Upper lobe of left lung (tissue), 6 donors: ENCODE measurements at regions not wholly inside any gene's neighbourhood (a gene's known extent, or its start where the extent isn't known, plus 50 kb on each side); places are given as distances from the start of the nearest gene placed in this dataset.
"Not testable (repeated sequence)": the region's sequence is repeated elsewhere in the genome, so short reads cannot be mapped to it uniquely, and the experiment has no call there.

ENCODE experiments used
- ATAC-seq, 2 donors: fragments of 200-7000 bp; cut with Tn5 transposase; one replicate each; pipeline ENCODE4 v1.9.1; 2022; ENCODE audit warnings: mild to moderate bottlenecking in 2 of 2, moderate library complexity in 2 of 2; ENCODE audit not compliant: low FRiP score in 2 of 2
- DNase-seq, 2 donors: peaks; one replicate each; pipeline ENCODE4 v3.0.0-alpha.2; 2019 to 2020
- H3K27ac ChIP-seq, 4 donors: fragments of 200-600 bp; sonication (generic); one replicate each; pipeline ENCODE4 v1.5.1; 2016 to 2019
- H3K27me3 ChIP-seq, 4 donors: fragments of 200-600 bp; sonication (generic); one replicate each; pipeline ENCODE4 v1.5.1; 2017 to 2019
- H3K36me3 ChIP-seq, 4 donors: fragments of 200-600 bp; sonication (generic); one replicate each; pipeline ENCODE4 v1.5.1; 2016 to 2019
- H3K4me1 ChIP-seq, 4 donors: fragments of 200-600 bp; sonication (generic); one replicate each; pipeline ENCODE4 v1.5.1; 2018 to 2019
- H3K4me3 ChIP-seq, 4 donors: fragments of 200-600 bp; sonication (generic); one replicate each; pipeline ENCODE4 v1.5.1; 2017 to 2019; ENCODE audit warnings: mild to moderate bottlenecking in 2 of 4, moderate library complexity in 1 of 4
- H3K9me3 ChIP-seq, 4 donors: fragments of 200-600 bp; sonication (generic); one replicate each; pipeline ENCODE4 v1.5.1; 2018 to 2019
- EP300 ChIP-seq, 4 donors: sonication (generic); formaldehyde crosslinking; IDR thresholded peaks; one replicate each; pipeline ENCODE4 v1.5.1; 2017; ENCODE audit warnings: antibody characterized with exemption in 4 of 4, control low read depth in 2 of 4
- POLR2A ChIP-seq, 4 donors: fragments of 450-650 bp; IDR thresholded peaks; one replicate each; pipeline ENCODE4 v1.5.1; 2016 to 2017; ENCODE audit warnings: antibody characterized with exemption in 4 of 4, mild to moderate bottlenecking in 2 of 4
- POLR2AphosphoS5 ChIP-seq, 2 donors: sonication (generic); formaldehyde crosslinking; IDR thresholded peaks; one replicate each; pipeline ENCODE4 v1.5.1; 2017; ENCODE audit warnings: antibody characterized with exemption in 2 of 2
- WGBS, 2 donors: methylation state at CpG; one replicate each; pipeline ENCODE4 v1.1.5; 2017 to 2018; 5-methylcytosine and 5-hydroxymethylcytosine counted together
- TF ChIP-seq, protein P1 (sequence below), 6 experiments: fragments of 450-650 bp in 4 of 6; fragments of 200-600 bp in 2 of 6; sonication (generic) in 2 of 6; IDR thresholded peaks; one replicate each; pipeline ENCODE4 v1.5.1; 2016 to 2019; ENCODE audit warnings: antibody characterized with exemption in 6 of 6
- donor health status: DM: no; HTN: no; CAD: no; lungs with moderate emphysema.
- donor health status: DM: no; HTN: yes; CAD: no; lungs with severe emphysema.

- no peaks in the 10 kb centered on the region for H3K27me3 ChIP-seq
- peaks cover 0 to 20% (median 6%) of the 10 kb centered on the region in 4 donors for H3K9me3 ChIP-seq
- no peak overlapping the region for H3K4me3 ChIP-seq
- ATAC-seq (no peak), DNase-seq (no peak)
- WGBS, 2 donors, result 70 to 80% methylated on average over 1 of the region's 1 CpG
- no peaks in the 10 kb centered on the region for H3K4me1 ChIP-seq
- no peak for TF ChIP-seq POLR2A (IDR thresholded peaks at IDR 0.05)
- no peak for TF ChIP-seq POLR2AphosphoS5 (IDR thresholded peaks at IDR 0.05)
- no peaks in the 10 kb centered on the region for H3K36me3 ChIP-seq
- no peak overlapping the region for H3K27ac ChIP-seq
Measured at GRCh38 chr5:63011158-63011557, 432.5 kb downstream of the LRRC70 start.

DNA sequence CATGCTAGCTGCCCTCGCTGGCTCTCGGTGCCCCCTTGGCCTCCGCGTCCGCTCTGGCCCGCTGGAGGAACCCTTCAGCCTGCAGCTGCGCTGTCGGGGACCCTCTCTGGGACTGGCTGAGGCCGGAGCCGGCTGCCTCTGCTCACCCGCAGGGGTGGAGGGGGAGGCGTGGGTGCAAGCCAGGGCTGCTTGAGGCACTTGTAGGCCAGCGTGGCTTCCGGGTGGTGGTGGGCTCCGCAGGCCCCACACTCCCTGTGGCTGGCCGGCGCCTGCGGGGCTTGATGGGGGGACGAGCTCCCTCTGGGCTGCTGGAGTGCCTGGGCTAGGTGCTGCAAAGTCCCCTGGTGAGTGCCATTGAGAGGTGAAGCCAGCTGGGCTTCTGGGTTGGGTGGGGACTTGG, 429.6 kb downstream of the LRRC70 start:
- Histone ChIP-seq H3K36me3 (no peaks in the 10 kb centered on the region), H3K27me3 (no peaks in the 10 kb centered on the region), H3K4me3 (no peak overlapping the region), H3K4me1 (no peaks in the 10 kb centered on the region), H3K27ac (no peak overlapping the region), H3K9me3 (peaks cover 0 to 20% (median 6%) of the 10 kb centered on the region in 4 donors)
- peak in 1 of 2 donors; percentile 39 for ATAC-seq
- TF ChIP-seq POLR2AphosphoS5 (IDR thresholded peaks at IDR 0.05) (no peak), POLR2A (IDR thresholded peaks at IDR 0.05) (no peak), EP300 (IDR thresholded peaks at IDR 0.05) (no peak)
- TF ChIP-seq, protein P1, sequence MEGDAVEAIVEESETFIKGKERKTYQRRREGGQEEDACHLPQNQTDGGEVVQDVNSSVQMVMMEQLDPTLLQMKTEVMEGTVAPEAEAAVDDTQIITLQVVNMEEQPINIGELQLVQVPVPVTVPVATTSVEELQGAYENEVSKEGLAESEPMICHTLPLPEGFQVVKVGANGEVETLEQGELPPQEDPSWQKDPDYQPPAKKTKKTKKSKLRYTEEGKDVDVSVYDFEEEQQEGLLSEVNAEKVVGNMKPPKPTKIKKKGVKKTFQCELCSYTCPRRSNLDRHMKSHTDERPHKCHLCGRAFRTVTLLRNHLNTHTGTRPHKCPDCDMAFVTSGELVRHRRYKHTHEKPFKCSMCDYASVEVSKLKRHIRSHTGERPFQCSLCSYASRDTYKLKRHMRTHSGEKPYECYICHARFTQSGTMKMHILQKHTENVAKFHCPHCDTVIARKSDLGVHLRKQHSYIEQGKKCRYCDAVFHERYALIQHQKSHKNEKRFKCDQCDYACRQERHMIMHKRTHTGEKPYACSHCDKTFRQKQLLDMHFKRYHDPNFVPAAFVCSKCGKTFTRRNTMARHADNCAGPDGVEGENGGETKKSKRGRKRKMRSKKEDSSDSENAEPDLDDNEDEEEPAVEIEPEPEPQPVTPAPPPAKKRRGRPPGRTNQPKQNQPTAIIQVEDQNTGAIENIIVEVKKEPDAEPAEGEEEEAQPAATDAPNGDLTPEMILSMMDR (IDR thresholded peaks at IDR 0.05), result no peak
- DNase-seq, result peak in 1 of 2 donors; percentile 69
- WGBS, 2 donors, result 95 to 96% methylated on average over 8 to 12 of the region's 19 CpGs

GRCh38 chr5:62994842-62995241, 416.2 kb downstream of the LRRC70 start:
- not testable (repeated sequence) for H3K4me3 ChIP-seq, H3K27ac ChIP-seq, DNase-seq, H3K27me3 ChIP-seq, H3K36me3 ChIP-seq, H3K4me1 ChIP-seq, ATAC-seq
- H3K9me3 ChIP-seq, result peaks cover 0 to 19% (median 11%) of the 10 kb centered on the region in 4 donors
- whole genome bisulfite sequencing, 2 donors, result 67 to 86% methylated on average over 1 of the region's 1 CpG

- TF ChIP-seq, protein P1 (IDR thresholded peaks at IDR 0.05), result no peak
- TF ChIP-seq EP300 (IDR thresholded peaks at IDR 0.05) (no peak), POLR2AphosphoS5 (IDR thresholded peaks at IDR 0.05) (no peak), POLR2A (IDR thresholded peaks at IDR 0.05) (no peak)
- ATAC-seq (no peak), DNase-seq (no peak)
- Histone ChIP-seq H3K36me3 (no peaks in the 10 kb centered on the region), H3K9me3 (peaks cover 0 to 16% (median 6%) of the 10 kb centered on the region in 4 donors), H3K4me3 (no peak overlapping the region), H3K27me3 (no peaks in the 10 kb centered on the region), H3K27ac (no peak overlapping the region), H3K4me1 (no peaks in the 10 kb centered on the region)
- WGBS, 2 donors, result 71 to 72% methylated on average over 1 of the region's 1 CpG
Measured at GRCh38 chr5:62985749-62986148, 407.1 kb downstream of the LRRC70 start.

DNA sequence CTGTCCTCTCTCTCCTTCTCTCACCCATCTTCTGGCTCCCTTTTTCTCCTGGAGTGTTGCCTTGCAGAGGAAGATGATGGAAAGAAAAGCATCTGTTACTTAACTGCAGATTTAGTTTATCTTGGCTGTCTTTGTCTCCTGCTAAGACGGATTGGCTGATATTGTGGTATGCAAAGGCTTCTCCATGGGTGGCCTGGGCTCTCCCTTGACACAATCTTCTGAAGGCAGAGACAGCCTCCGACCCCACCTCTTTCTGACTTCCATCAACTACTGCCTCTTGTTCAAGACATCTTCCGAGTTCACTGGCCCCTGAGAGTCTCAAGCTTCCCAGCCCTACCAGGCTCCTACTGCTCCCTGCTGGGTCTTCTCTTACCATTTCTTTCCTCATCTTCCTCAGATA, 403.7 kb downstream of the LRRC70 start:
- Histone ChIP-seq H3K36me3 (no peaks in the 10 kb centered on the region), H3K4me1 (no peaks in the 10 kb centered on the region), H3K9me3 (peaks cover 0 to 11% (median 5%) of the 10 kb centered on the region in 4 donors), H3K4me3 (no peak overlapping the region), H3K27ac (no peak overlapping the region), H3K27me3 (no peaks in the 10 kb centered on the region)
- DNase-seq (no peak), ATAC-seq (no peak)
- WGBS, 2 donors, result 35 to 55% methylated on average over 3 of the region's 3 CpGs
- TF ChIP-seq, protein P1 (IDR thresholded peaks at IDR 0.05), result no peak
- TF ChIP-seq POLR2A (IDR thresholded peaks at IDR 0.05) (no peak), POLR2AphosphoS5 (IDR thresholded peaks at IDR 0.05) (no peak)

DNA sequence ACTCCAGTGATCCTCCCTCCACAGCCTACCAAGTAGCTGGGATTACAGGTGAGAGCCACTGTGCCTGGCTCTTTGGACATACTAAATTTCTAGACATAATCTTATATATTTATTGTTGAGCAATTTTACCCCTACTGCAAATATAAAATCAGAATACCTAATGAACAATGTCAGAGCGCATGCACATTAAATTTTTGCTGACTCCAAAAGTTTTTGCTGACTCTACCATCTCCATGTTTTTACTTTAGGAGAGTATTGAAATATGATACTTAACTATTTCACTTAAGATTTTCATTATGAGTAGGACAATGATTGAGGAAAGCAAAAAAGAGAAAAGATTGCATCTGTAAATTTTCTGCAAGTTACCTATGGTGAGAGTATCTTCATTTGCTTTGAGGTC, 402.3 kb downstream of the LRRC70 start:
- Histone ChIP-seq H3K36me3 (no peaks in the 10 kb centered on the region), H3K4me1 (no peaks in the 10 kb centered on the region), H3K27ac (no peak overlapping the region), H3K4me3 (no peak overlapping the region), H3K27me3 (no peaks in the 10 kb centered on the region), H3K9me3 (peaks cover 0 to 9% (median 3%) of the 10 kb centered on the region in 4 donors)
- ATAC-seq, result no peak
- no peak for DNase-seq
- no peak for TF ChIP-seq EP300 (IDR thresholded peaks at IDR 0.05)
- TF ChIP-seq POLR2AphosphoS5 (IDR thresholded peaks at IDR 0.05), result no peak
- TF ChIP-seq POLR2A (IDR thresholded peaks at IDR 0.05), result no peak
- TF ChIP-seq, protein P1 (IDR thresholded peaks at IDR 0.05), result no peak
- WGBS, 2 donors, result 80 to 100% methylated on average over 1 of the region's 1 CpG
